Hepatocyte (in vitro differentiated cells): ENCODE measurements at regions not wholly inside any gene's neighbourhood (a gene's known extent, or its start where the extent isn't known, plus 50 kb on each side); places are given as distances from the start of the nearest gene placed in this dataset.

ENCODE experiments used
- EZH2 ChIP-seq: fragments of 200-600 bp; sonication (generic); IDR thresholded peaks from 2 replicates; pipeline ENCODE4 v1.6.1; 2016; ENCODE audit warnings: antibody characterized with exemption, mild to moderate bottlenecking, borderline replicate concordance
- EZH2phosphoT487 ChIP-seq: fragments of 200-600 bp; sonication (generic); IDR thresholded peaks from one replicate; pipeline ENCODE4 v1.6.1; 2018; ENCODE audit warnings: antibody characterized with exemption, mild to moderate bottlenecking, low read depth, moderate library complexity; ENCODE audit not compliant: unreplicated experiment, severe bottlenecking
- TF ChIP-seq, protein P1 (sequence below): fragments of 200-600 bp; sonication (generic); IDR thresholded peaks from 2 replicates; pipeline ENCODE4 v1.5.1; 2016; ENCODE audit warnings: antibody characterized with exemption, mild to moderate bottlenecking; ENCODE audit not compliant: poor library complexity

GRCh38 chr9:13726746-13727145, 447.3 kb upstream of the MPDZ start:
- TF ChIP-seq, protein P1, sequence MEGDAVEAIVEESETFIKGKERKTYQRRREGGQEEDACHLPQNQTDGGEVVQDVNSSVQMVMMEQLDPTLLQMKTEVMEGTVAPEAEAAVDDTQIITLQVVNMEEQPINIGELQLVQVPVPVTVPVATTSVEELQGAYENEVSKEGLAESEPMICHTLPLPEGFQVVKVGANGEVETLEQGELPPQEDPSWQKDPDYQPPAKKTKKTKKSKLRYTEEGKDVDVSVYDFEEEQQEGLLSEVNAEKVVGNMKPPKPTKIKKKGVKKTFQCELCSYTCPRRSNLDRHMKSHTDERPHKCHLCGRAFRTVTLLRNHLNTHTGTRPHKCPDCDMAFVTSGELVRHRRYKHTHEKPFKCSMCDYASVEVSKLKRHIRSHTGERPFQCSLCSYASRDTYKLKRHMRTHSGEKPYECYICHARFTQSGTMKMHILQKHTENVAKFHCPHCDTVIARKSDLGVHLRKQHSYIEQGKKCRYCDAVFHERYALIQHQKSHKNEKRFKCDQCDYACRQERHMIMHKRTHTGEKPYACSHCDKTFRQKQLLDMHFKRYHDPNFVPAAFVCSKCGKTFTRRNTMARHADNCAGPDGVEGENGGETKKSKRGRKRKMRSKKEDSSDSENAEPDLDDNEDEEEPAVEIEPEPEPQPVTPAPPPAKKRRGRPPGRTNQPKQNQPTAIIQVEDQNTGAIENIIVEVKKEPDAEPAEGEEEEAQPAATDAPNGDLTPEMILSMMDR, result no peak
- TF ChIP-seq EZH2, result no peak
- no peak for TF ChIP-seq EZH2phosphoT487
